ENCODE measurements at regions not wholly inside any gene's neighbourhood (a gene's known extent, or its start where the extent isn't known, plus 50 kb on each side); places are given as distances from the start of the nearest gene placed in this dataset.

GRCh38 chrX:122440832-122441231 is 743.2 kb upstream of the GRIA3 start:
- TF ChIP-seq CTCF (IDR thresholded peaks at IDR 0.05; ENCODE audit: low read depth, low read length) = no peak
- TF ChIP-seq POLR2A (IDR thresholded peaks at IDR 0.05; ENCODE audit: extremely low read depth, insufficient read length) = no peak
- no peak for TF ChIP-seq MAX (IDR thresholded peaks at IDR 0.05; ENCODE audit: low read depth, low read length)
- TF ChIP-seq MYC (IDR thresholded peaks at IDR 0.05; ENCODE audit: low read depth, low read length) = no peak
- no peak overlapping the region for H3K4me3 ChIP-seq (ENCODE audit: low read depth, low read length)
- DNase-seq (ENCODE audit: low read depth) = no peak

- no peak for DNase-seq (ENCODE audit: low read depth)
- no peak for TF ChIP-seq MAX (IDR thresholded peaks at IDR 0.05; ENCODE audit: low read depth, low read length)
- no peak for TF ChIP-seq CTCF (IDR thresholded peaks at IDR 0.05; ENCODE audit: low read depth, low read length)
- TF ChIP-seq MYC (IDR thresholded peaks at IDR 0.05; ENCODE audit: low read depth, low read length) = no peak
- no peak for TF ChIP-seq POLR2A (IDR thresholded peaks at IDR 0.05; ENCODE audit: extremely low read depth, insufficient read length)
- H3K4me3 ChIP-seq (ENCODE audit: low read depth, low read length) = no peak overlapping the region
These were observed 742.6 kb upstream of the GRIA3 start for GRCh38 chrX:122441451-122441850.

GRCh38 chrX:122445466-122445865 is 738.6 kb upstream of the GRIA3 start:
- TF ChIP-seq POLR2A (IDR thresholded peaks at IDR 0.05; ENCODE audit: extremely low read depth, insufficient read length) = no peak
- no peak for TF ChIP-seq CTCF (IDR thresholded peaks at IDR 0.05; ENCODE audit: low read depth, low read length)
- no peak for TF ChIP-seq MAX (IDR thresholded peaks at IDR 0.05; ENCODE audit: low read depth, low read length)
- no peak for TF ChIP-seq MYC (IDR thresholded peaks at IDR 0.05; ENCODE audit: low read depth, low read length)
- no peak for DNase-seq (ENCODE audit: low read depth)
- no peak overlapping the region for H3K4me3 ChIP-seq (ENCODE audit: low read depth, low read length)

- no peak for DNase-seq (ENCODE audit: low read depth)
- TF ChIP-seq POLR2A (IDR thresholded peaks at IDR 0.05; ENCODE audit: extremely low read depth, insufficient read length) = no peak
- TF ChIP-seq CTCF (IDR thresholded peaks at IDR 0.05; ENCODE audit: low read depth, low read length) = no peak
- no peak for TF ChIP-seq MAX (IDR thresholded peaks at IDR 0.05; ENCODE audit: low read depth, low read length)
- no peak for TF ChIP-seq MYC (IDR thresholded peaks at IDR 0.05; ENCODE audit: low read depth, low read length)
- H3K4me3 ChIP-seq (ENCODE audit: low read depth, low read length) = no peak overlapping the region
These were observed 719.7 kb upstream of the GRIA3 start for GRCh38 chrX:122464341-122464740.

GRCh38 chrX:122475306-122475705 is 708.8 kb upstream of the GRIA3 start:
- TF ChIP-seq CTCF (IDR thresholded peaks at IDR 0.05; ENCODE audit: low read depth, low read length) = no peak
- TF ChIP-seq MYC (IDR thresholded peaks at IDR 0.05; ENCODE audit: low read depth, low read length) = no peak
- no peak for TF ChIP-seq MAX (IDR thresholded peaks at IDR 0.05; ENCODE audit: low read depth, low read length)
- TF ChIP-seq POLR2A (IDR thresholded peaks at IDR 0.05; ENCODE audit: extremely low read depth, insufficient read length) = no peak
- H3K4me3 ChIP-seq (ENCODE audit: low read depth, low read length) = no peak overlapping the region
- no peak for DNase-seq (ENCODE audit: low read depth)

- no peak for DNase-seq (ENCODE audit: low read depth)
- TF ChIP-seq MAX (IDR thresholded peaks at IDR 0.05; ENCODE audit: low read depth, low read length) (no peak), POLR2A (IDR thresholded peaks at IDR 0.05; ENCODE audit: extremely low read depth, insufficient read length) (no peak), CTCF (IDR thresholded peaks at IDR 0.05; ENCODE audit: low read depth, low read length) (no peak)
These were observed 683.5 kb upstream of the GRIA3 start for GRCh38 chrX:122500556-122500955.

More at GRCh38 chrX:122500556-122500955, 683.5 kb upstream of the GRIA3 start:
- H3K4me3 ChIP-seq (ENCODE audit: low read depth, low read length) = no peak overlapping the region

Measured in NB4 (cell line).